Sigmoid colon (tissue), 6 donors: ENCODE measurements at regions not wholly inside any gene's neighbourhood (a gene's known extent, or its start where the extent isn't known, plus 50 kb on each side); places are given as distances from the start of the nearest gene placed in this dataset.

Experiments used
- DNase-seq: peaks from one replicate; pipeline ENCODE4 v3.0.0-alpha.2; 2019
- H3K27ac ChIP-seq, 4 donors: fragments of 200-600 bp; sonication (generic); one replicate each; pipeline ENCODE4 v1.5.1; 2016 to 2019; ENCODE audit warnings: mild to moderate bottlenecking in 1 of 4
- H3K27me3 ChIP-seq, 3 donors: fragments of 200-600 bp; sonication (generic); one replicate each; pipeline ENCODE4 v1.5.1; 2019; ENCODE audit warnings: mild to moderate bottlenecking in 1 of 3
- H3K36me3 ChIP-seq, 4 donors: fragments of 200-600 bp; sonication (generic); one replicate each; pipeline ENCODE4 v1.5.1; 2016 to 2019
- H3K4me1 ChIP-seq, 4 donors: fragments of 200-600 bp; sonication (generic); one replicate each; pipeline ENCODE4 v1.5.1; 2017 to 2019
- H3K4me3 ChIP-seq, 4 donors: fragments of 200-600 bp; sonication (generic); one replicate each; pipeline ENCODE4 v1.5.1; 2017 to 2019; ENCODE audit warnings: mild to moderate bottlenecking in 2 of 4, moderate library complexity in 1 of 4
- H3K9me3 ChIP-seq, 4 donors: fragments of 200-600 bp in 3 of 4; sonication (generic) in 3 of 4; one replicate each; pipeline versions ENCODE4 v1.5.1 to v1.6.1; 2013 to 2019
- CTCF ChIP-seq, 4 experiments: fragments of 450-650 bp in 3 of 4; fragments of 200-600 bp in 1 of 4; IDR thresholded peaks; one replicate each; pipeline ENCODE4 v1.5.1; 2016 to 2019; ENCODE audit warnings: antibody characterized with exemption in 4 of 4, mild to moderate bottlenecking in 3 of 4, moderate library complexity in 2 of 4
- EP300 ChIP-seq, 4 donors: sonication (generic); formaldehyde crosslinking; IDR thresholded peaks; one replicate each; pipeline ENCODE4 v1.6.1; 2017; ENCODE audit warnings: antibody characterized with exemption in 4 of 4
- POLR2A ChIP-seq, 2 donors: fragments of 450-650 bp; IDR thresholded peaks; one replicate each; pipeline ENCODE4 v1.6.1; 2016; ENCODE audit warnings: antibody characterized with exemption in 2 of 2, mild to moderate bottlenecking in 2 of 2, moderate library complexity in 2 of 2
- POLR2AphosphoS5 ChIP-seq, 4 donors: sonication (generic); formaldehyde crosslinking; IDR thresholded peaks; one replicate each; pipeline ENCODE4 v1.6.1; 2017; ENCODE audit warnings: antibody characterized with exemption in 4 of 4
- WGBS, 2 donors: extraction: QIAGEN DNeasy Blood & Tissue Kit; methylation state at CpG; one replicate each; pipeline ENCODE4 v1.1.7; 2013; 5-methylcytosine and 5-hydroxymethylcytosine counted together
- intact Hi-C: fragments of 100-400 bp; cut with DNase I; formaldehyde crosslinking; loops from one replicate; pipeline ENCODE4 v1.15.1; 2023
- donor health status: healthy with polysubstance abuse.
- donor health status: healthy.

- Histone ChIP-seq H3K9me3 (no peaks in the 10 kb centered on the region), H3K4me1 (no peaks in the 10 kb centered on the region), H3K4me3 (no peak overlapping the region), H3K27ac (no peak overlapping the region), H3K36me3 (no peaks in the 10 kb centered on the region), H3K27me3 (no peaks in the 10 kb centered on the region)
- intact Hi-C loops: no loop called here
- TF ChIP-seq EP300 (IDR thresholded peaks at IDR 0.05) (no peak), POLR2A (IDR thresholded peaks at IDR 0.05) (no peak), POLR2AphosphoS5 (IDR thresholded peaks at IDR 0.05) (no peak), CTCF (IDR thresholded peaks at IDR 0.05) (no peak)
- DNase-seq: no peak
- WGBS, 2 donors: 52 to 54% methylated on average over 1 of the region's 1 CpG
Measured at GRCh38 chr4:181431006-181431405, 812.2 kb upstream of the TENM3 start.

DNA sequence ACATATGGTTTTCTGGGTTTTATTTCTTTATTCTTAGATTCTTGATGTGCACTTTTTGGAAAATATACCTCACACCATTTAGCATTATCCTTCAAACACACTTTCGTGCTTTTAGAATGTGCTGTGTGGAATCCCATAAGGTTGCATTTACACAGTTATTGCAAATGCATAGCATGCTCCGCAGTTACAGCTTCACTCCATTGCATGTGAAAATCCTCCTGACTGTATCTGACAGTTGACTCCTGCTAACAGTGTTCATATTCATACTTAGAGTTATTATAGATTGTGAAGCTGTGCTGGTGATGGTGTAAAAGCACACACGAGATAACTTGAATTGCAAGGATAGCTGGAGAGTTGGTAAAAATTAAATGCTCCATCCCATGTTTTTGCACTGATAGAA is 811.5 kb upstream of the TENM3 start:
- Histone ChIP-seq H3K27ac (no peak overlapping the region), H3K9me3 (no peaks in the 10 kb centered on the region), H3K36me3 (no peaks in the 10 kb centered on the region), H3K4me3 (no peak overlapping the region), H3K4me1 (no peaks in the 10 kb centered on the region), H3K27me3 (no peaks in the 10 kb centered on the region)
- DNase-seq: no peak
- TF ChIP-seq POLR2AphosphoS5 (IDR thresholded peaks at IDR 0.05) (no peak), EP300 (IDR thresholded peaks at IDR 0.05) (no peak), CTCF (IDR thresholded peaks at IDR 0.05) (no peak), POLR2A (IDR thresholded peaks at IDR 0.05) (no peak)
- 83 to 84% methylated on average over 3 of the region's 3 CpGs for WGBS, 2 donors
- intact Hi-C loops: no loop called here

- H3K27me3 ChIP-seq: no peaks in the 10 kb centered on the region
- H3K36me3 ChIP-seq: no peaks in the 10 kb centered on the region
- intact Hi-C loops: no loop called here
- DNase-seq: no peak
- H3K9me3 ChIP-seq: no peaks in the 10 kb centered on the region
- no peak overlapping the region for H3K4me3 ChIP-seq
- no peaks in the 10 kb centered on the region for H3K4me1 ChIP-seq
- WGBS, 2 donors: 56% methylated on average over 6 of the region's 6 CpGs
- no peak overlapping the region for H3K27ac ChIP-seq
- TF ChIP-seq POLR2AphosphoS5 (IDR thresholded peaks at IDR 0.05): no peak
- TF ChIP-seq CTCF (IDR thresholded peaks at IDR 0.05): no peak
- no peak for TF ChIP-seq EP300 (IDR thresholded peaks at IDR 0.05)
- TF ChIP-seq POLR2A (IDR thresholded peaks at IDR 0.05): no peak
Measured at GRCh38 chr4:181432335-181432734, 810.9 kb upstream of the TENM3 start.

- Histone ChIP-seq H3K27ac (no peak overlapping the region), H3K27me3 (no peaks in the 10 kb centered on the region), H3K4me3 (no peak overlapping the region), H3K9me3 (no peaks in the 10 kb centered on the region), H3K4me1 (no peaks in the 10 kb centered on the region), H3K36me3 (no peaks in the 10 kb centered on the region)
- 83 to 94% methylated on average over 7 of the region's 7 CpGs for WGBS, 2 donors
- no peak for DNase-seq
- TF ChIP-seq POLR2AphosphoS5 (IDR thresholded peaks at IDR 0.05) (no peak), POLR2A (IDR thresholded peaks at IDR 0.05) (no peak)
- intact Hi-C loops: no loop called here
Measured at GRCh38 chr4:181437895-181438294, 805.3 kb upstream of the TENM3 start.

DNA sequence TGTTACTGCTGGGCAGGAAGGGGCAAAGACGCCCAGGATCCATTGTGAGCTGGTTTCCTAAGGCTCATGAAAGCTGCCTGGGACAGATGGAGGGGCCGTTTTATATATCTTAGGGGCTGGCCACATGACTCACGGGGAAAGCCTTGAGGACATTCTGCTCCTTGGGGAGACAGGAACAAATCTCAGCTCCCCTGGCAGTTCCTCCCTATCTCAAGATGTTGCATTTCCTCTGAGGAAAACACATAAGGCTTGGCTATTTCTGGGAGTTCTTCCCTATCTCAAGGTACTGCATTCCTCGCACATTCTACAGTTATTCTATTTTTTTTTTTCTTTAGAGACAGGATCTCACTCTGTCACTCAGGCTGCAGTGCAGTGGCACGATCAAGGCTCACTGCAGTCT is 804.6 kb upstream of the TENM3 start:
- intact Hi-C loops: no loop called here
- Histone ChIP-seq H3K4me1 (no peaks in the 10 kb centered on the region), H3K36me3 (no peaks in the 10 kb centered on the region), H3K9me3 (no peaks in the 10 kb centered on the region), H3K27me3 (no peaks in the 10 kb centered on the region), H3K27ac (no peak overlapping the region), H3K4me3 (no peak overlapping the region)
- no peak for TF ChIP-seq CTCF (IDR thresholded peaks at IDR 0.05)
- no peak for TF ChIP-seq POLR2A (IDR thresholded peaks at IDR 0.05)
- no peak for TF ChIP-seq EP300 (IDR thresholded peaks at IDR 0.05)
- no peak for TF ChIP-seq POLR2AphosphoS5 (IDR thresholded peaks at IDR 0.05)
- 50 to 59% methylated on average over 5 of the region's 5 CpGs for WGBS, 2 donors
- DNase-seq: no peak
